ENCODE measurements at regions not wholly inside any gene's neighbourhood (a gene's known extent, or its start where the extent isn't known, plus 50 kb on each side); places are given as distances from the start of the nearest gene placed in this dataset.

DNA sequence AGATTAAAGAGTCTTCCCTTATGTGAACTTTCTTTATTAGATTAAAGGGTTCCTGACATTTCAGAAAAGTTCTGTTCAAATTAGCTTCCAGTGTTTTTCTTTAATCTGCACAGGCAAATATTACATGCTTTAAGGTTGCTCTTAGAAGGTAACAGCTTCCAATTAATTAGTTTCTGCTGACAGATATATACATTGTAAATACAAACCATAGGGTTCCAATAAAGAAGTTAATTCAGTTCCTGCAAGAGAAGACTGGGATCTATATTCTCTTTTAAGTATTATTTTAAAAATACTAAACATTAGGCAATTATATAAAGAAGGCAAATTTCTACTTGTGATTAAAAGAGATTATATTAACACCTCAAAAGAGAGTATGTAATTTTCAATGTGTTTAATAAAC, 795.7 kb downstream of the MAT2B start:
- Histone ChIP-seq H3K9ac (ENCODE audit: low read length) (no peak overlapping the region), H3K4me3 (ENCODE audit: low read depth, low read length, poor library complexity, severe bottlenecking) (no peak overlapping the region), H3F3A (ENCODE audit: insufficient read depth, low read length) (no peaks in the 10 kb centered on the region), H3K79me2 (ENCODE audit: insufficient read depth, low read length) (no peaks in the 10 kb centered on the region), H3K36me3 (ENCODE audit: insufficient read depth, low read length) (no peaks in the 10 kb centered on the region), H3K9me3 (ENCODE audit: low read length) (no peaks in the 10 kb centered on the region), H3K27ac (ENCODE audit: low read depth, low read length, poor library complexity, severe bottlenecking) (no peak overlapping the region), H3K4me2 (ENCODE audit: low read length) (no peak overlapping the region), H3K9me2 (ENCODE audit: low read depth, low read length) (no peaks in the 10 kb centered on the region), H3K4me1 (ENCODE audit: insufficient read depth, low read length, severe bottlenecking) (no peaks in the 10 kb centered on the region), H3K27me3 (ENCODE audit: insufficient read depth, low read length) (no peaks in the 10 kb centered on the region), H4K20me1 (ENCODE audit: insufficient read depth, low read length) (no peaks in the 10 kb centered on the region), H2AFZ (ENCODE audit: low read length) (no peak overlapping the region)
- TF ChIP-seq, protein P1, sequence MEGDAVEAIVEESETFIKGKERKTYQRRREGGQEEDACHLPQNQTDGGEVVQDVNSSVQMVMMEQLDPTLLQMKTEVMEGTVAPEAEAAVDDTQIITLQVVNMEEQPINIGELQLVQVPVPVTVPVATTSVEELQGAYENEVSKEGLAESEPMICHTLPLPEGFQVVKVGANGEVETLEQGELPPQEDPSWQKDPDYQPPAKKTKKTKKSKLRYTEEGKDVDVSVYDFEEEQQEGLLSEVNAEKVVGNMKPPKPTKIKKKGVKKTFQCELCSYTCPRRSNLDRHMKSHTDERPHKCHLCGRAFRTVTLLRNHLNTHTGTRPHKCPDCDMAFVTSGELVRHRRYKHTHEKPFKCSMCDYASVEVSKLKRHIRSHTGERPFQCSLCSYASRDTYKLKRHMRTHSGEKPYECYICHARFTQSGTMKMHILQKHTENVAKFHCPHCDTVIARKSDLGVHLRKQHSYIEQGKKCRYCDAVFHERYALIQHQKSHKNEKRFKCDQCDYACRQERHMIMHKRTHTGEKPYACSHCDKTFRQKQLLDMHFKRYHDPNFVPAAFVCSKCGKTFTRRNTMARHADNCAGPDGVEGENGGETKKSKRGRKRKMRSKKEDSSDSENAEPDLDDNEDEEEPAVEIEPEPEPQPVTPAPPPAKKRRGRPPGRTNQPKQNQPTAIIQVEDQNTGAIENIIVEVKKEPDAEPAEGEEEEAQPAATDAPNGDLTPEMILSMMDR (IDR thresholded peaks at IDR 0.05; ENCODE audit: low read length) = no peak
- no peak for TF ChIP-seq EZH2 (IDR thresholded peaks at IDR 0.05; ENCODE audit: borderline replicate concordance, low read length)

DNA sequence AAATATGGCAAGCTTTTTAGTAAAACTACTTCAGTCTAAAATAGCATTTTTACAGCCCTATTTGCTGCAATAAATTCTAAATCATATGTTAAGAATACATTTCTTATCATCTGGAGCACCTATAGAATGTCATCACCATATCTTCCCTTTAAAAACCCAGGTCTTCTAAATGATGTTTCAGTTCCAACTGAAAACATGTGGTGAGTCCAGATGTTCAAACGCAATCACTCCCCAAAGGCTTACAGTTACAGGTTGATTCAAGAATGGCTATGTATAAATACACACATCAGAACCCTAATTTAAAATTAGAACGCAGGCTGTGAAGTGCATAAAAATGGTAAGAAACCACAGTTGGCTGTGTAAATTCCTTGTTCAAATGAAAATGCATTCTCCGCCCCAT, 796.3 kb downstream of the MAT2B start:
- no peak overlapping the region for H2AFZ ChIP-seq (ENCODE audit: low read length)
- no peaks in the 10 kb centered on the region for H3K79me2 ChIP-seq (ENCODE audit: insufficient read depth, low read length)
- no peaks in the 10 kb centered on the region for H3K36me3 ChIP-seq (ENCODE audit: insufficient read depth, low read length)
- H3K9ac ChIP-seq (ENCODE audit: low read length) = no peak overlapping the region
- no peak overlapping the region for H3K4me3 ChIP-seq (ENCODE audit: low read depth, low read length, poor library complexity, severe bottlenecking)
- no peaks in the 10 kb centered on the region for H3K4me1 ChIP-seq (ENCODE audit: insufficient read depth, low read length, severe bottlenecking)
- no peak overlapping the region for H3K27ac ChIP-seq (ENCODE audit: low read depth, low read length, poor library complexity, severe bottlenecking)
- no peak overlapping the region for H3K4me2 ChIP-seq (ENCODE audit: low read length)
- H3K27me3 ChIP-seq (ENCODE audit: insufficient read depth, low read length) = no peaks in the 10 kb centered on the region
- H3K9me2 ChIP-seq (ENCODE audit: low read depth, low read length) = no peaks in the 10 kb centered on the region
- H3F3A ChIP-seq (ENCODE audit: insufficient read depth, low read length) = no peaks in the 10 kb centered on the region
- no peaks in the 10 kb centered on the region for H3K9me3 ChIP-seq (ENCODE audit: low read length)
- no peaks in the 10 kb centered on the region for H4K20me1 ChIP-seq (ENCODE audit: insufficient read depth, low read length)
- TF ChIP-seq, protein P1 (IDR thresholded peaks at IDR 0.05; ENCODE audit: low read length) = no peak
- TF ChIP-seq EZH2 (IDR thresholded peaks at IDR 0.05; ENCODE audit: borderline replicate concordance, low read length) = no peak

DNA sequence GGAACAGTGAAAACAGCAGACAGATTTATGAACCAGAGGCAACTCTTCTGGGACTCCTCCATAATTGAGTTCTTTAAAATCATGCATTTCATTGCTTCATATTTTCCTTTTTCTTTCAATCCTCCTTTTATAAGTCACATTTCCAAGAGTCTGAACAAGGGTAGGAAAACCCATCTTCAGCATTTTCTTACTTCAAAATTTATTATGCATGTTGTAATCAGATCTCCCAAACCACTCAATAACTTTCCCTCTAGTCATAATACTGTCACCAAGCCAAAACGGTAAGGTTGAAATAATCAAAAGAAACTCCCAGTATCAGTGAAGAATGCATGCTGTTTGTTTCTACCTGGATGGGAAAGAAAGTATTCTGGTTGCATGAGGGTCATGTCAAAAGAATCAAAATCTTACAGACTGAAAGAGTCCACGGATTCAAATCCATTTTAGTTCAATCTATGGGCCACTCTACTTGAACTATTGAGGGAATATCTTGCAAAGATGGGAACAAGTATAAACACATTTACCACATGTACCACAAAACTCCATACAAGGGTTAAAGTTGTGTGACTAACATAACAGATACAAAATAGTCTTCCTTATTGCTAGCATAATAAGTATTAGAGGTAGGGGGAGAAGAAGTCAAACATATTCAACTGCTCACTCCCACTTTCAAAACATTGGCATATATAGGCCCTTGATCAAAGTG, 797.3 kb downstream of the MAT2B start:
- H3K9me2 ChIP-seq (ENCODE audit: low read depth, low read length) = no peaks in the 10 kb centered on the region
- TF ChIP-seq, protein P1 (IDR thresholded peaks at IDR 0.05; ENCODE audit: low read length) = no peak
- TF ChIP-seq EZH2 (IDR thresholded peaks at IDR 0.05; ENCODE audit: borderline replicate concordance, low read length) = no peak
- no peak overlapping the region for H3K9ac ChIP-seq (ENCODE audit: low read length)
- no peaks in the 10 kb centered on the region for H3K36me3 ChIP-seq (ENCODE audit: insufficient read depth, low read length)
- H2AFZ ChIP-seq (ENCODE audit: low read length) = no peak overlapping the region
- H3K79me2 ChIP-seq (ENCODE audit: insufficient read depth, low read length) = no peaks in the 10 kb centered on the region
- no peak overlapping the region for H3K27ac ChIP-seq (ENCODE audit: low read depth, low read length, poor library complexity, severe bottlenecking)
- no peak overlapping the region for H3K4me3 ChIP-seq (ENCODE audit: low read depth, low read length, poor library complexity, severe bottlenecking)
- no peaks in the 10 kb centered on the region for H3K4me1 ChIP-seq (ENCODE audit: insufficient read depth, low read length, severe bottlenecking)
- no peak overlapping the region for H3K4me2 ChIP-seq (ENCODE audit: low read length)
- H3F3A ChIP-seq (ENCODE audit: insufficient read depth, low read length) = no peaks in the 10 kb centered on the region
- no peaks in the 10 kb centered on the region for H4K20me1 ChIP-seq (ENCODE audit: insufficient read depth, low read length)
- H3K9me3 ChIP-seq (ENCODE audit: low read length) = no peaks in the 10 kb centered on the region
- H3K27me3 ChIP-seq (ENCODE audit: insufficient read depth, low read length) = no peaks in the 10 kb centered on the region
